CD4-positive, alpha-beta T cell treated with Interleukin-21 for 1 hour (primary cell): ENCODE measurements at regions not wholly inside any gene's neighbourhood (a gene's known extent, or its start where the extent isn't known, plus 50 kb on each side); places are given as distances from the start of the nearest gene placed in this dataset.
"Not testable (repeated sequence)": the region's sequence is repeated elsewhere in the genome, so short reads cannot be mapped to it uniquely, and the experiment has no call there.

ENCODE experiments used
- DNase-seq: peaks from one replicate; pipeline ENCODE4 v3.0.0-alpha.2; 2020

DNA sequence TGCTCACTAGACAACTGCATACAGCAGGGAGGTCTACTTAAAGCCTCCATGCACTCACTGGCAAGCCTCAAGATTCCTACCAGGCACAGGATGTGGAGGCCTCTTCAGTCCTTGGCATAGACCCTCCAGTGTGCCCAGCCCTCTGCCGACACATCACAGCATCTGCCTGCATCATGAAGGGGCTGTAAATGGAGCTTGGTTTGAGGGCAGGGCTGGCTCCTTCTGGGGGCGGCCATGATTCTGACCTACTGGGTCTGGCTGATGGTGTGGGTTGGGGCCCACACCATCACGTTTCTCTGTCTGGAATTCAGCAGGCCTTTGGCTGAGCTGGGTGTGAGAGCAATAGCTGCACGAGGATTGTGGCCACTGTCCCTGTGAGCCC, 84.9 kb upstream of the SHB start:
- DNase-seq, result no peak

DNA sequence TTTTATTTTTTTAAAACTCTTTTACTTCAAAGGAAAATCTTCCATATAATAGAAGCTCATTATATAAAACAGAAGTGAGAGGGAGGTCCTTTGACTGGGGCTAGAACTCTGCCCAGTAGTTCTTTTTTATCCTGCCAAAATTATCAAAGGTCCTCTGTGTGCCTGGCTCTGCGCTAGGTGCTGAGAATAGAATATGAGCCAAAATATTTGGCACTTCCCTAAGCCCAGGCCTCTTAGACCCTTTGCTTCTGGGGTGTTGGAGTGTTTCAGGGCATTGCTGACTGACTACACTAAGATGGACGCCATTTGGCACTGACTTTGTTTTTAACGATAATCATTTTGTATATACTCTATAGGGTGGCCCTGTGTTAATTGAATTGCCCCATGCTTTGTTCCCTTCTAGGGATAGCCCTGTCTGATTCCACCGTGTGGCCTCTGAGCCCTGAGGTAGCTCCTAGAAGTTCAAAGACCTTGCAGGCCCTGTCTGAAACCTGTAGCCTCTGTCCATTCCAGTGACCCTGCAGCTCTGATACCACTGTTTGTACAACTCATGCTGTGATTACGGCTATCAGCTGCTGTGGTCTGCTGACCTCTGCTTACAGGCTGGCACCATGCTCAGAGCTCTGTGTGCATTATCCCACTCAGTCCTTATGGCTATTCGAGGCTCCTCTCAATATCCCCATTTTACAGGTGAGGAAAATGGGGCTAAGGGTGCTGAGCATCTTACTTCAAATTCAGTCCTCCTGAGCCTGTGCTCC, 84.3 kb upstream of the SHB start:
- DNase-seq, result no peak

DNA sequence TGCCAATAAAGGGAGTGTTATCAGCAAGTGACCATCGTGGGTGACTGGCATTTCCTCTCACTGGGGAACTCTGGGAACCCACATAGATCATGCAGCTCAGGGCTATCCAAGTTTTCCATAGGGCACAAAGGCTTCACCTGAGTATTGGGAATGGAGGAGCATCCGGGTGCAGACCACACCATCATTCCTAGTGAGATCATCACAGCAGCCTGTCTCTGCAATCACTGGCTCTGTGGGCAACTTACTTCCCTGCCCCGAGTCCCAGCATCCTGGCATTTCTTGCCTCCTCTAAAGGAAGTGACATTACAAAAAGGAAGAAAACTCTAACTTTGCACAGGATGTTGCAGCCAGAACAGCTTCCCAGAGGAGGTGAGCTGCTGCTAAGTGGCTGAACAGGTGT, 80.6 kb upstream of the SHB start:
- DNase-seq, result no peak

- no peak for DNase-seq
These were observed 77.8 kb upstream of the SHB start for GRCh38 chr9:38146844-38147243.

GRCh38 chr9:38145526-38146053, 76.6 kb upstream of the SHB start:
- DNase-seq, result no peak

DNA sequence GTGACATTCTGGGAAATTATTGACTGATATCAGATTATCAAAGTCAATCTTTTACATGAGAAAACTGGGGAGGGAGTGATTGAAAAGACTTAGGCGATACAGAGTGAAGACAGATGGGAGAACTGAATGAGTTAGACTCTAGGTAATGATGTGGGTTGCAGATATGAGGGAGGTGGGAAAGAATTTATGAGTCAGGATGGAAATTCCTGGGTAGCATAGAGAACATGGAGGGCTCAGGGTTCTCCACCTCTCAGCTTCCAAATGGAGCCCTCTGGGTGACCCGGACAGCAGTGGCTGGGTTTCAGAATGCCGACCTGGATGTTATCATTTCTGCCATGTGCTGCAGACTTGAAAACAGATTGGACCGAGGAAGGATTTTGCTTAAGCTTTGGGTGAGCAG, 75.4 kb upstream of the SHB start:
- no peak for DNase-seq

GRCh38 chr9:38141746-38142591, 72.9 kb upstream of the SHB start:
- no peak for DNase-seq

DNA sequence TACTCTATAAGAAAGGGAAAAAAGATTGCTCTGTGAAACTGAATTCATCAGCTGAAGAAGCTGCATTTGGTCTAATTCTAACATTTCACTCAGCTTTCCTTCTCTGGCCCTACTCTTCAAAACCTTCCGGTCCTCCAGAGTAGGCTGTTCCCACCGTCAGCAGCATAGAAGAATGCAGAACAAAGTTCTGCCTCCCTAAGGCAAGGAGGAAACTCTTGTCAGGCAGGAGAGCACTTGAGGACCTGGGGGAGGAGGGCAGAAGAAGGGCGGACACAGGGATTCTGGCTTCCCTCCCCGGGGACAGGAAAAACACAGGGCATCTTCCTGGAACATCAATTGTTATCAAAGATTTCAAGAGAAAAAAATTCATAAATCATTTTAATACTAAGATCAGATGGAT, 69.2 kb upstream of the SHB start:
- DNase-seq, result no peak

DNA sequence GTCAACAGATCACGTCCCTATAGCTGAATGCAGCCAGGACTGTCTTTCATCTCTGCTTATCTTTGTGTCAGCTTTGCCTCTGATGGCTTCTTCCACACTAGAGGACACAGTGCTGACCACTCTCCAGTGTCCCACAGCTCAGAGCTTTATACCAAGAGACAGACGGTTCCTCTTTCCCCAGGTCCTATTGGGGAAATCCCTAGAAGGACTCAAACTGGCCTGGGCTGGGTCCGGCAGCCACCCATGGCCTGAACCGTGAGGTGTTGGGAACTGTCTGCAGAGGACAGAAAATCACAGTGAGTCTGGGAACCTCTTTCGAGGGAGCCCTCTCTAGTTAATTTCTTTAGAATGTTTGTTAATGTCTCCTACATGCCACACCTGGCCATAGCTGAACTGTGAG, 68.3 kb upstream of the SHB start:
- DNase-seq, result no peak

DNA sequence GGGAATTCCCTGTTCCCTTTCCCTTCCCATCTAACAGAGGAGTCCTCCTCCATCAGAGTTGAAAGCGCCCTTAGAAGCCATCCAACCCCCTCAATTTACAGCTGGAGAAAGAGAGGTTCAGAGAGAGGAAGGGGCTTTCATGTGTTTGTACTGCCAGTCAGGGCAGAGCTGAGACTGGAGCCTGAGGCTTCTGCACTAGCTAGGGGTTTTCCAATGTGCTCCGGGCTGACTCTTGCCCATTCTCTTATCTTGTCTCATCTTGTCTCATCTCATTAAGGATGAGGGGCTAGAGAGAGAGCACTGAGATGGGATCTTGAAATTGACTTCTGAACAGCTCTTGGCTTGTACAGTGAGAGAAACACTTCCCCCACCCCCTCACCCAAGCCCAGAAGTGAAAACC, 67.4 kb upstream of the SHB start:
- no peak for DNase-seq

DNA sequence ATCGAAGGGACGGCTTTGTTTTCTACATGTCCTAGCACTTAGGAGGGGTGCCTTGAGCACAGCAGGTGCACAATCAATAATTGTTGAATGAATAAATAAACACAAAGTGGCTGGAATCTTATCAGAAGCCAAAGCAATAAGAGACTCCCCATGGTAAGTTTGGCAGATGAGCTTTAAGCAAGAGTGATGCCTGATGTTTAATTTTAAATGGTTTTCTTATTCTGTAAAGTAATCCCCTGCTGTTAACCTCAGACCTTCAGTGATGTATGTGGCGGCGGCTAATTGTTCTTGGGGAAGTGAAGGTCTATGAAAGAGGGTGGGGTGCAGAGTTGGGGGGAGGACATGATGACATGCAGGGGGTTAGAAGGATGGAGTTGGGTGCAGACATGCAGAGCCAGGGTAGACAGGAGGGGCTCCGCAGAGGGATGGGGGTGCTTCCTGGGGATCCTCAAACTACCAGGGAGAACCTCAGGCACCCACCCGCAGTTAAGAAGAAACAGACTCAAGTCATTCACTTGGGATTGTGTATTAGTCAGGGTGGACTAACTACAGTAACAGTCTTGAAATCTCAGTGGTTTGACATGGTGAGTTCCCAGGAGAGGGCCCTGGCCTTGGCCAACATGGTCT, 65.7 kb upstream of the SHB start:
- DNase-seq, result no peak

DNA sequence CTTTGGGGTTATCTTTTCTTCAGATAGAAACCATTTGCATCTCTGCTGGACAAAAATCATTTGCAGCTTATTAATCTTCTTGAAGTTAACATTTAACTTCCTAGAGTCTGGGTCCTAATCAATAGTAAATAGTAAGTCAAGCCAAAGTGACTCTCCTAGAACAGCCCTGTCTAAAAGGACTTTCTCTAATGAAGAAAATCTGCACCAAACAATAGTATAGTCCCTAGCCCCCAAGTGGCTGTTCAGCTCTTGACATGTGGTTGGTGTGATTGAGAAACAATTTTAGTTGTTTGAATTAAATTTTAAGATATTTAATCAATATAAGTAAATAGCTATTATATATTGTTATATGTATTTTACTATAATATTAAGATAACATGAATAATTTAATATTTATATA, 64.6 kb upstream of the SHB start:
- no peak for DNase-seq

DNA sequence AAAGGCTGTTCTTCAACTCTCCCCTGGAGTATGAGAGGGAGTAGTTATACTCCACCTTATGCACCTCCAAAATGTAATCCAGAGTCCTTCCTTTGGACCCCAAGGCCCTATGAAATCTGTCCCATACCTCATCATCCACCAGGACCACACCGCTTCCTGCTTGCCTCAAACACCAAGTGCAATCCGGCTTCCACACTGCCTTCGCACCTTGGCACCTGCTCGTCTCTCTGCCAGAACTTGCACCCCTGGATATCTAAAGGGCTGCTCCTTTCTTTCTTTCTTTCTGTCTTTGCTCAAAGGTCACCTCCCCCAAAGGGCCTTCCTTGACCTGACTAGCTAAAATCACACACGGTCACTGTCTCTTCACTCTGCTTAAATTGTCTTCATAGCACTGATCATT, 63.9 kb upstream of the SHB start:
- DNase-seq, result no peak

DNA sequence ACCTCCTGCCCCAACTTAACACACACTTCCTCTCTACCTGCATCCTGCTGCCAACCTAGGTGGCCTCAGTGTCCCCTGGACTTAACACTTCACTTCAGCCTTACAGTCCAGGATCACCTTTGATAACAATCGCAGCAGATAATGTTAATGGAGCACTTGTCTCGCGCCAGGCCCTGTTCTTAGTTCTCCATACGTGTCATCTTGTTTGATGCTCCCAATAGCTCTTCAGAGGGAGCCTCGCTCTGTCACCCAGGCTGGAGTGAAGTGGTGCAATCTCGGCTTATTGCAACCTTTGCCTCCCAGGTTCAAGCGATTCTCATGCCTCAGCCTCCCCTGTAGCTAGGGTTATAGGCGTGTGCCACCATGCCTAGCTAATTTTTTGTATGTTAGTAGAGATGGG, 62.7 kb upstream of the SHB start:
- no peak for DNase-seq

- DNase-seq, result no peak
These were observed 61.7 kb upstream of the SHB start for GRCh38 chr9:38130724-38131123.

GRCh38 chr9:38129366-38129765, 60.3 kb upstream of the SHB start:
- no peak for DNase-seq

DNA sequence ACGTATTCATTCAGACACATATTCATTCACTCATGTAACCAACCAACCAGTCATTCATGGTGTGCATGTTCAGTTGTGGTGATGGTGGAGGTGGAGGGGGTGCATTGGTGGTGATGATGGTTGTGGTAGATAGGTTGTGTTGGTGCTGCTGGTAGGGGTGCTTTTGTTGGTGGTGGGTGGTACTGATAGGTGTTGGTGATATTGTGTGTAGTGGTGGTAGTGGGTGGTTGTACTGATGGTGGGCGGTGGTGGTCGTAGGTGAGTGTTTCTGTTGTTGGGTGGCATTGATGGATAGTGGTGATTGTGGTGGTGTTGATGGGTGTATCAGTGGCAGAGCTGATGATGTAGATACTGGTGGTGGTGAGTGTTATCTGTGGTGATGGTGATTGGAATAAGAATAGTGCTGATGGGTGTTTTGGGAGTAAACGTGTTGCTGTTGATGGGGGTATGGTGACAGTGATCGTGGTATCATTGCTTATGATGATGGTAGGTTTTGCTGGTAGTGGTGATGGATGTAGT, 59.8 kb upstream of the SHB start:
- DNase-seq, result no peak

DNA sequence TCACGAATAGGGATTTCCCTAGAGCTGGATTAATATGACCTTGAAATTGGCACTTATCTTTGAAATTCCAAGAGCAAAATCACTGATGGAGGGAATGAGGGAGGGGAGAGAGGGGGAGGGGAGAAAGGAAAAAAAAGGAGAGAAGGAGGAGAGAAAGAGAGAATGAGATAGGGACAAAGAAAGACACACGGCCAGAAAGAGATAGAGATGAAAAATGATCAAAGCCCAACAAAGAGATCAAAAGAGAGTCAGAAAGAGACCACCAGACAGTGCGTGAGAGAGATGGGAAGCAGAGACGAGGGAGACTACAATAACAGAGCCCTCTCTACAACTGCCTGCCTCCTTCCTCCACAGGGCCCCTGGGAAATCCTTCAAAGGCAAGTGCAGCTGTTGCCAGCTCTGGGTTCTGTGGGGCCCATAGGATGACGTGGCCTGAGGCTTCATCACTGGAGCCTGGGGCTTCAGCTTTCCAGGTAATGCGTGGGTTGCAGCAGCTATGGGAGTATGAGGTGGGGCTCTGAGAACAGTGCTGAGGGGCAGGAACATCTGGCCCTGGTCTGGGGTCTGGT, 58.3 kb upstream of the SHB start:
- DNase-seq, result no peak

GRCh38 chr9:38126730-38127129, 57.7 kb upstream of the SHB start:
- no peak for DNase-seq

DNA sequence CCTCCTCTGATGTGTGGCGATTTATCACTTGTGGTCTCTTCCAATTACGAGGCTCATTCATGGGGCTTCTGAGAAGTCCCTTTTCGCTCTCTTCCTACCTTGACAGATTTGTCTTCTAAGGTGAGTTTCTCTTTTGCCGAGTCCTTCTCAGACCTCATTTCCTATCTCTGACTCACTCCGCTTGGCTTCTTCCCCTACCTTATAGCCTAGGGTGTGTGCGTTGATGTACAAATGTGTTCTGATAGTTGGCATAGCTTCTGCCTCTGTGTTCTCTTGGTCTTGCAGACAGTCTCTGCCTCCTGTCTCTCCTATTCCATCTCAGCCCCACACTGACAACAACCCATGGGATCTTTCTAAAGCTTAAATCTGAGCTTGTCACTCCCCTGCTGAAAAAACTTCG, 56.9 kb upstream of the SHB start:
- DNase-seq, result no peak

DNA sequence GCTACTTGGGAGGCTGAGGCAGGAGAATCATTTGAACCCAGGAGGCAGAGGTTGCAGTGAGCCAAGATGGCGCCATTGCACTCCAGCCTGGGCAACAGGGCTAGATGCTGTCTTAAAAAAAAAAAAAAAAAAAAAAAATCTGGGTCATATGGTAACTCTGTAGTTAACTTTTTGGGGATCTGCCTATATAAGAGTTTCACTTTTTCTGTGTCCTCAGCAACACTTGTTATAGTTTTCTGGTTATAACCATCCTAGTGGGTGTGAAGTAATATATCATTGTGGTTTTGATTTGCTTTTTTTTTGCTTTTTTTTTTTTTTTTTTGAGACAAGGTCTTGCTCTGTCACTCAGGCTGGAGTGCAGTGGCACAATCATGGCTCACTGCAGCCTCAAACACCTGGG, 54.3 kb upstream of the SHB start:
- not testable (repeated sequence) for DNase-seq

DNA sequence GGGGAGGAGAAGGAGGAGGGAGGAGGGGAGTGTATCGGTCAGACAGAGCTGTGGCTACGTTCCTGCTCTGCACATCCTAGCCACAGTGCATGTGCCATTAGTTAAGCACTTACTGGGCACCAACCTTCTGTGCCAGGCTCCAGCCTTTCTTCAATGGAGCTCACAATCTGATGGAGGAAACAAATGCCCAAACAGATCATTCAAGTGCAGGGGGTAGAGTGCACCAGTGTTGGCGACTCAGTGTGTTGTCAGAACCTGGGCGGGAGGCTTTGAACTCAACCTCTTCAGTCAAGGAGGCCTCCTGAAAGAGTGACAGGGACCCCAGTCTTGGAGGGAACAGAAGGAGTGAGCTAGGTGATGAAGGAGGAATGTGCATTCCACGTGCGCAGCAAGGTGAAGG, 51.9 kb upstream of the SHB start:
- DNase-seq, result no peak

DNA sequence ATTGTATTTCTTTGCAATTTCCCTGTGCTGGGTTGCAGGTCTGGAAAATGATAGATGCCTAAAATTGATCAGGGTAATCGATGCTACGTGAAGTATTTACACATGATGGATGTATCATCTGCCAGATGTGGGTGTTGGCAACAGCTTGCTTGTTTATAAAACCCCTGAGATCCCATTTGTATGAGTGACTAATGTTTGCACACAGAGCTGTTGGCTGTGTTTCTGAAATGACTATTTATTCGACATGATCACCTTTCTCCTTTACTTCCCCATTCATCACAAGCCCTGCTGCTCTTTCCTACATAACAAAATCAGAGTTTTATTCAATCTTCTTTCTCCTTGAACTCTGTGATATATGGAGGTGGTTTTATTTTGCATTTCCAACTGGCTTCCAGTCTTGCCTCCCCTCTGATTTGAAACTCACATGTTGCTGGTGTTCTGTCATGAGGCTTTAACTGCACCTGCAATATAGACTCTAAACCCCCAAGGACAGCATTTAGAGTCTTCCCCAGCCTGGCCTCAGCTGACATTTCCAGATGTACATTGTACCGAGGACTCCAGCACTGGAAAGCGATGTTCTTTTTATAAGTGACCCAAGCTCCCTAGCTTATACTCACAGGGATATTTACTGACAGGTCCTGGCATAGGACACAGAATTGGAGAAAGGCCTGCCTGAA, 50.7 kb upstream of the SHB start:
- DNase-seq, result no peak
